Spleen (tissue), 7 donors: ENCODE measurements at regions not wholly inside any gene's neighbourhood (a gene's known extent, or its start where the extent isn't known, plus 50 kb on each side); places are given as distances from the start of the nearest gene placed in this dataset.

Source experiments
- CTCF ChIP-seq, 11 experiments: fragments of 200-600 bp in 7 of 11; fragments of 450-650 bp in 4 of 11; sonication (generic) in 4 of 11; IDR thresholded peaks in 8 of 11; conservative IDR thresholded peaks in 3 of 11; 1 replicate in 7 of 11; 2 replicates in 4 of 11; pipeline versions ENCODE4 v1.4.0 to v1.8.0; 2016 to 2021; ENCODE audit warnings: antibody characterized with exemption in 11 of 11, inconsistent platforms in 4 of 11, mild to moderate bottlenecking in 1 of 11
- POLR2A ChIP-seq, 3 donors: fragments of 450-650 bp; IDR thresholded peaks; one replicate each; pipeline ENCODE4 v1.5.1; 2017; ENCODE audit warnings: antibody characterized with exemption in 3 of 3, mild to moderate bottlenecking in 1 of 3
- donor health status: DM: no; HTN: no; CAD: no; lungs with moderate emphysema.
- donor health status: DM: no; HTN: no; CAD: no.
- donor health status: DM: no; HTN: no; CAD: no.

- no peak for TF ChIP-seq CTCF (IDR thresholded peaks at IDR 0.05 in 8 of 11, conservative IDR thresholded peaks at IDR 0.05 in 3 of 11)
- no peak for TF ChIP-seq POLR2A (IDR thresholded peaks at IDR 0.05)
Measured at GRCh38 chr3:69563981-69564380, 175.3 kb upstream of the MITF start.
